ENCODE measurements at regions not wholly inside any gene's neighbourhood (a gene's known extent, or its start where the extent isn't known, plus 50 kb on each side); places are given as distances from the start of the nearest gene placed in this dataset.

GRCh38 chr1:218670875-218671274 lies 325.7 kb downstream of the TGFB2 start:
- peaks cover 0 to 15% (median 0%) of the 10 kb centered on the region in 3 donors for H3K4me1 ChIP-seq
- H3K27me3 ChIP-seq = no peaks in the 10 kb centered on the region
- H3K9me3 ChIP-seq = no peaks in the 10 kb centered on the region
- H3K36me3 ChIP-seq = no peaks in the 10 kb centered on the region
- intact Hi-C loops (cut with DNase I) = no loop called here
- H3K4me3 ChIP-seq = no peak overlapping the region
- 87 to 89% methylated on average over 1 of the region's 1 CpG for WGBS, 2 donors
- TF ChIP-seq CTCF (IDR thresholded peaks at IDR 0.05) (no peak), POLR2A (IDR thresholded peaks at IDR 0.05) (no peak)
- no peak for DNase-seq
- H3K27ac ChIP-seq = no peak overlapping the region

- peaks cover 0 to 12% (median 0%) of the 10 kb centered on the region in 3 donors for H3K4me1 ChIP-seq
- WGBS, 2 donors = 62 to 65% methylated on average over 6 of the region's 6 CpGs
- intact Hi-C loops (cut with DNase I) = no loop called here
- no peaks in the 10 kb centered on the region for H3K9me3 ChIP-seq
- TF ChIP-seq CTCF (IDR thresholded peaks at IDR 0.05) (no peak), POLR2A (IDR thresholded peaks at IDR 0.05) (no peak)
- H3K27me3 ChIP-seq = no peaks in the 10 kb centered on the region
- DNase-seq = no peak
- H3K4me3 ChIP-seq = no peak overlapping the region
- H3K36me3 ChIP-seq = no peaks in the 10 kb centered on the region
- H3K27ac ChIP-seq = no peak overlapping the region
These were observed 326.4 kb downstream of the TGFB2 start for GRCh38 chr1:218671573-218671972.

GRCh38 chr1:218673170-218673569 lies 328.0 kb downstream of the TGFB2 start:
- DNase-seq = no peak
- H3K4me3 ChIP-seq = no peak overlapping the region
- 63 to 86% methylated on average over 2 of the region's 2 CpGs for WGBS, 2 donors
- H3K27me3 ChIP-seq = no peaks in the 10 kb centered on the region
- no peak overlapping the region for H3K27ac ChIP-seq
- peaks cover 0 to 7% (median 0%) of the 10 kb centered on the region in 3 donors for H3K4me1 ChIP-seq
- no peak for TF ChIP-seq POLR2A (IDR thresholded peaks at IDR 0.05)
- no peak for TF ChIP-seq CTCF (IDR thresholded peaks at IDR 0.05)
- H3K9me3 ChIP-seq = no peaks in the 10 kb centered on the region
- no peaks in the 10 kb centered on the region for H3K36me3 ChIP-seq
- intact Hi-C loops (cut with DNase I) = no loop called here

DNA sequence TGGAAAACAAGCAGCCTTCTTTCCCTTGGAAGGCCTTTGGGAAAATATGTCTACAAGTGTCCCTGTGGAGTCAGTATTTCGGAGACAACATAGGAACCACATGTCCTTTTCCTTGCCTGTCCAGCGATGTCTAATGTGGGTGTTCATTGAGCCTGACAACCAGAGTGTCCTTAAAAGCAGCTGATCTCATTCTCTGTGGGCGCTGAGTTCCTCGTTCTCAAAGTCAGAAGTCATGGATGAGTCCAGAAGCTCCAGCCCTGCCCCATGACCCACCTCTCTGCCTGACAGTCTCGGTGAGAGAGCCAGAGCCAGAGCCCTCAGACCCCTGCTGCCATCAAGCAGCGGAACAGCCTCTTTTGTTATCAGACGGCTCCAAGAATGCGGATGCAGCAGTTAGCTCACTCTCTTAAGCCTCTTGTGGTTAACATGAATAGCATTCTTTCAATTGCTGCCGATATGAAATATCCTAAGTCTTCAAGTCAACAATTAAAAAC lies 329.2 kb downstream of the TGFB2 start:
- no peak for DNase-seq
- Histone ChIP-seq H3K9me3 (no peaks in the 10 kb centered on the region), H3K4me3 (peak overlapping the region in 1 of 4 donors; percentile 32), H3K4me1 (peaks cover 0 to 11% (median 0%) of the 10 kb centered on the region in 3 donors), H3K27me3 (no peaks in the 10 kb centered on the region), H3K36me3 (no peaks in the 10 kb centered on the region), H3K27ac (peak overlapping the region in 1 of 4 donors; percentile 3)
- WGBS, 2 donors = 38% methylated on average over 7 to 8 of the region's 9 CpGs
- TF ChIP-seq POLR2A (IDR thresholded peaks at IDR 0.05) (no peak), CTCF (IDR thresholded peaks at IDR 0.05) (peak in 1 of 6 experiments; percentile 25)
- intact Hi-C loops (cut with DNase I) = no loop called here

DNA sequence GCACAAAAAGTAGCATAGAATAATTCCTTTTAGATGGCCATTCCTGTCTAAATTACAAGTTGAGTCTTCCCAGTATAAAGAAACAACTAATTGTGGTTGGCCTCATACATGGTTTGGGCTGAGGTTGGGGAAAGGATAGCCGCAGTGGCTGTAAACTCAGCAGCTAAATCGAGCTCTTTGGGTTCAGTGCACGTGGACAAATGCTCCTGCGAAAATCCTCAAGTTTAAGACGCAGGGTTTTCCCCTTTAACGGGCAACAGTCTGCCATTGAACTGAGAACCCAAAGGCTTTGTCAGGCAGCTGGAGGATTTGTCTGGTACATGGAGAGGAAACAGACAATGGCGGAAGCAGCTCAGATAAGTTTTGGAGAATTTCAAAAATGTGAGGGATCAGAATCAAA lies 331.9 kb downstream of the TGFB2 start:
- TF ChIP-seq POLR2A (IDR thresholded peaks at IDR 0.05) (no peak), CTCF (IDR thresholded peaks at IDR 0.05) (no peak)
- Histone ChIP-seq H3K27me3 (no peaks in the 10 kb centered on the region), H3K4me1 (peaks cover 0 to 20% (median 0%) of the 10 kb centered on the region in 3 donors), H3K4me3 (no peak overlapping the region), H3K9me3 (no peaks in the 10 kb centered on the region), H3K27ac (no peak overlapping the region), H3K36me3 (no peaks in the 10 kb centered on the region)
- intact Hi-C loops (cut with DNase I) = no loop called here
- 69% methylated on average over 7 of the region's 7 CpGs for WGBS, 2 donors
- no peak for DNase-seq

Data from esophagus squamous epithelium (tissue), 5 donors.